Neural progenitor cell (in vitro differentiated cells): ENCODE measurements at regions not wholly inside any gene's neighbourhood (a gene's known extent, or its start where the extent isn't known, plus 50 kb on each side); places are given as distances from the start of the nearest gene placed in this dataset.

Experiments used
- CTCF ChIP-seq: fragments of 200-600 bp; sonication (generic); IDR thresholded peaks from 2 replicates; pipeline ENCODE4 v1.5.1; 2017; ENCODE audit warnings: antibody characterized with exemption, mild to moderate bottlenecking
- EZH2 ChIP-seq: fragments of 200-600 bp; sonication (generic); IDR thresholded peaks from 2 replicates; pipeline ENCODE4 v1.6.1; 2017; ENCODE audit warnings: antibody characterized with exemption, mild to moderate bottlenecking, moderate library complexity

DNA sequence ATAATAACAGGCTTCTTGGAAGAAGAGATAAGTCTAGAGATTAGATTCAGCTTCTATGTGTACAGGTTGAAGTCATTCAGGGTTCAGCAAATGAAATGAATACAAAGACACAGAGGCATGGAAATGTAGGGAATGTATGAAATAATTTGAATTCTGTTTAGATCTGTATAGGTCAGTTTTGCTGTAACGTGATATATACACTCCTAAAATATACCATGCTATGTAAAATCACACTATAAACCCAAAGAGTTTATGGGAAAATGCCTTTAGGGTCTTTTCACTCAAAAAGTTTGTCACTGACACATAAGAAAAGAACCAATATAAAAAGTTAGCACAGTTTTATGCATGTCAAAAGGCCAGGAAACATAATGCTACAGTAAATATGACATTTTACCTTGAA, 854.0 kb downstream of the LRFN5 start:
- no peak for TF ChIP-seq CTCF
- TF ChIP-seq EZH2 = no peak
